GM21528 (cell line): ENCODE measurements at regions not wholly inside any gene's neighbourhood (a gene's known extent, or its start where the extent isn't known, plus 50 kb on each side); places are given as distances from the start of the nearest gene placed in this dataset.
"Not testable (repeated sequence)": the region's sequence is repeated elsewhere in the genome, so short reads cannot be mapped to it uniquely, and the experiment has no call there.

Source experiments
- ATAC-seq: cut with Tn5 transposase; IDR thresholded peaks from one replicate; pipeline ENCODE4 v1.9.1; 2021; ENCODE audit warnings: mild to moderate bottlenecking, moderate library complexity; ENCODE audit not compliant: unreplicated experiment, low FRiP score

- ATAC-seq: no peak
Observed at GRCh38 chr6:15137086-15137485, 108.8 kb upstream of the JARID2 start.

DNA sequence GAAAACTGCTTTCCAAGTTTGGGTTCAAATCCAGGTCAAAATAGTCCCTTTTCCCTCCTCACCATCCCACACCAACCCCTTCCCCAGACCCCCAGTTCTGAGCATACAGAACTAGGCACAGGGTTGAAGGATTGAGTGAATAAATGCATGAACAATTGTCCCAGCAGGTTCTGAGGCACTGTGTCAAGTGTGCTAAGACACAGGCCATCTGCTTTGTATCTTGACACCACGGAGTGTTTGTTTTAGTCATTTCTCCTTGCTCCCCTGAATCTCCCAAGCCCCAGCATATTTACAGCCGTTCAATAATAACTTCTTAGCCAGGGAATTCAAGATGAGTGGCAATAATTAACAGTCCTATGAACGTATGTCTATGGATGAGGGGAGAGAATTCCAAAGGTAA lies 102.8 kb upstream of the JARID2 start:
- no peak for ATAC-seq

DNA sequence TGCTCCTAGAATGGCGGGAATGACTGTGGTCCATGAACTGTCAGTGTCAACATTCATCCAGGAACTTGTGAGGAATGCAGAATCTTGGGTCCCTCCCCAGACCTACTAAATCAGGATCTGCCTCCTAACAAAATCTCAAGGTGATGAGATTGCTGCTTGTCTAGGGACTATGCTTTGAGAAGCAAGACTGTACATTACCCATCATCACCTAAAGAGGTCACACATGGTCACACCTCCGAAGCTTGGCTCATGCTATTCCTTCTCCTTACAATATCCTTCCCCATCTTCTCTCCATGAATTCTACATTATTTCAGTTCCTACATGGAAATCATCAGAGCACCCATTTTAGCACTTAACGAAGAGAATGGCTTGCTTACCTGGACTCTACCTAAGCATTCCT lies 102.3 kb upstream of the JARID2 start:
- ATAC-seq: no peak

DNA sequence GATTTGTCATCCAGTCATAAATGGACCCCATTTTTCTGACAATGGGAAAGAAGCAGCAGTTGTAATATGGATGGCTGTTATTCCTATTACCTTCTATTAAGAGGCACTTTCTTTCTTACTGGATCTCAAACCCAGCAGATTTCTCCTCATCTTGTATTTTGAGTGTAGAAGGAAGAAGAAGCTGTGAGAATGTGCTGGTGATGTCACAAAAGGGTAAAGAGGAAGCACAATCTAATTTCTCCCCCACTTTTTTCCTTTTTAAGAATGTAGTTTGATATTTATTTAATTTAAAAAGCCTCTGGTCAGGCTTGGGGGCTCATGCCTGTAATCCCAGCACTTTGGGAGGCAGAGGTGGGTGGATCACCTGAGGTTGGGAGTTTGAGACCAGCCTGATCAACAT lies 100.0 kb upstream of the JARID2 start:
- ATAC-seq: no peak

DNA sequence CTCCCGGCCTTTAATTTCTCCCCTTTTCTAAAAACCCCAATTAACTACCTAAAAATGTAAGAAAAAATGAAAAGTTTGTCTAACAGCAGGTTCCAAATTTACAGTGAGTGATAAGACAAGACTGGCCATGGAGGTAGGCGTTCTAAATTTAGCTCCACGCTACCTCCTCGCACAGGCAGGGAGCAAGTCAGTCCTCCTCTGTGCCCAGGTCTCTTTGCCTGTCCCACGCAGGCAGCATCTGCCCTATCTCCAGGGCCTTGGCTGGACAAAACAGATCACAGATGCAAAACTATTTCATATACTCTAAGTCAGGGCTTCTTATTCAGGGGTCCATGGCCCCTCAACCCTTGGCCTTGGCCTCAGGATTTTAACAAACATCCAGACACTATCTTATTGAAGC lies 98.0 kb upstream of the JARID2 start:
- no peak for ATAC-seq

- no peak for ATAC-seq
Observed at GRCh38 chr6:15148356-15148946, 97.4 kb upstream of the JARID2 start.

- no peak for ATAC-seq
Observed at GRCh38 chr6:15150207-15150606, 95.7 kb upstream of the JARID2 start.

- no peak for ATAC-seq
Observed at GRCh38 chr6:15152700-15153099, 93.2 kb upstream of the JARID2 start.

DNA sequence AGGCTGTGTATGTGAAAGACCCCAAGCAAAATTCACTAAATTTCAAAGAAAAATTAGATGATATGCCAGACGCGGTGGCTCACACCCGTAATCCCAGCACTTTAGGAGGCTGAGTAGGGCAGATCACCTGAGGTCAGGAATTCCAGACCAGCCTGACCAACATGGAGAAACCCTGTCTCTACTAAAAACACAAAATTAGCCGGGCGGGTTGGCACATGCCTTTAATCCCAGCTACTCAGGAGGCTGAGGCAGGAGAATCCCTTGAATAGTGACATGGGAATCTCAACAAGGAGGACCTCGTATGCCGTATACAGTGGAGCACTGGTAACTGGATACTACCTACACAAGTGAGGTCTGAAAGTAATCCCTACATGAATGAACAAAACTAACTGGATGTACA lies 92.7 kb upstream of the JARID2 start:
- no peak for ATAC-seq

DNA sequence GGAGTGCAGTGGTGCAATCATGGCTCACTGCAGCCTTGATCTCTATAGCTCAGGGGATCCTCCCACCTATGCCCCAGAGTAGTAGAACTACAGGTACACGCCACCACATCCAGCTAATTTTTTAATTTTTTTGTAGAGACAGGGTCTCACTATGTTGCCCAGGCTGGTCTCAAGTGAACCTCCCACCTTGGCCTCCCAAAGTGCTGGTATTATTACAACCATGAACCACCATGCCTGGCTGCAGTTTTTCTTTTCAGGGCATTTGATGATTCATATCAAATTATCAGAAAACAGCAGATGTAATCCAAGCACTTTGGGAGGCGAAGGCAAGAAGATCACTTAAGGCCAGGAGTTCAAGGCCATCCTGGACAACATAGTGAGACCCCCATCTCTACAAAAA lies 88.4 kb upstream of the JARID2 start:
- ATAC-seq: no peak

- ATAC-seq: no peak
Observed at GRCh38 chr6:15158821-15159619, 86.8 kb upstream of the JARID2 start.

DNA sequence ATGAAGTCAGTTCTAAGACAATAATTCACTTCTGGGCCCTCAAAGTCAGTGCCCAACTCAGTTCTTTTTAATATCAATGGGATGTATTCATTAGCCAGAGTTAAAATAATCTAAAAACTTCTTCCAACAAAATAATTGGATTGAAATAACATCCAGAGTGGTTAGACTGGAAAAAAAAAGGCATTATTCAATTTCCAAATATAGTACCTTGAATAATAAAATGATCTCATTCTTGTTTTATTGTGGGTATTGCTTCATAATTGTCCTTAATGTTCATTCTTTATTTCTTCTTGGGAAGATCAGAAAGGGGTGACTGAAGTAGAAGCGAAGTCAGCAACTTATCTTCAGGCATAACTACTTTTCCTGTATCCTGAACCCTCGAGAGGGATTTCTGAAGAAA lies 85.1 kb upstream of the JARID2 start:
- ATAC-seq: no peak

DNA sequence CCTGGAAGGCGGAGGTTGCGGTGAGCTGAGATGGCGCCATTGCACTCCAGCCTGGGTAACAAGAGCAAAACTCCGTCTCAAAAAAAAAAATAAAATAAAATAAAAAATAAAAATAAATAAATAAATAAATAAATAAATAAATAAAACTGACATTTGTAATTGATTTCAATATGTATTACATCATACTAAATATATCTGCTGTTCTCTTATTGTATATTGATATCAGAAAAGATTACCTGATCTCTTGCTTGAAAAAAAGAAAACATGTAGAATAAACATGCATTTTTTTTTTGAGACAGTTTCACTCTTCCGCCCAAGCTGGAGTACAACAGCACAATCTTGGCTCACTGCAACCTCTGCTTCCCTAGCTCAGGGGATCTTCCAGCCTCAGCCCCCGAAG lies 81.0 kb upstream of the JARID2 start:
- ATAC-seq: not testable (repeated sequence)

- no peak for ATAC-seq
Observed at GRCh38 chr6:15166121-15166520, 79.7 kb upstream of the JARID2 start.

GRCh38 chr6:15170126-15170525 lies 75.7 kb upstream of the JARID2 start:
- ATAC-seq: no peak

GRCh38 chr6:15171026-15171425 lies 74.8 kb upstream of the JARID2 start:
- ATAC-seq: no peak

DNA sequence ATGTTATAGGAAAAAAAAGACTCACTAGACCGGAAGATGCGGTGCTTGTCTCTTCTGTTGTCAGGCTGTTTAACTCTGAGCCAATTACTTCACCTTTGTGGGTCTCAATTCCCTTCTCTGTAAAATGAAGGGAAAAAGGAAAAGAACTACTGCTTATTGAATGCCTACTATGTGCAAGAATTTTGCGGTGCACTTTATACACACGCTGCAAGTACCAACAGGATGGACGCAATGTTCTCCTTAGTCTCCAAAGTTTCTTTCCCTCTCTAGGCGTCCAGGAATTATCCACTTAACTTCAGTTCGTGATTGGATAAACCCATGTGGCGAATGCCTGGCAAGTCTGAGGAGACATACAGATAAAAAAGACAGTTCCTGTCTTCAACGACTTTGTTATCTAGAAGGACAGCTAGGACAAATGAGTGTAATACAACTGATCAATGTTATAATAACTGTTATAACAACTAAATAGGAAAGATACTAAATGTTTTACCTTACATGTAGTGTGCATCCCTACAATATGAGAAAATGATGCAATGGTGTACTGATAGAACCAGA lies 69.0 kb upstream of the JARID2 start:
- no peak for ATAC-seq

GRCh38 chr6:15183979-15184378 lies 61.9 kb upstream of the JARID2 start:
- ATAC-seq: no peak

- no peak for ATAC-seq
Observed at GRCh38 chr6:15184441-15184861, 61.4 kb upstream of the JARID2 start.

GRCh38 chr6:15185111-15185510 lies 60.8 kb upstream of the JARID2 start:
- not testable (repeated sequence) for ATAC-seq

DNA sequence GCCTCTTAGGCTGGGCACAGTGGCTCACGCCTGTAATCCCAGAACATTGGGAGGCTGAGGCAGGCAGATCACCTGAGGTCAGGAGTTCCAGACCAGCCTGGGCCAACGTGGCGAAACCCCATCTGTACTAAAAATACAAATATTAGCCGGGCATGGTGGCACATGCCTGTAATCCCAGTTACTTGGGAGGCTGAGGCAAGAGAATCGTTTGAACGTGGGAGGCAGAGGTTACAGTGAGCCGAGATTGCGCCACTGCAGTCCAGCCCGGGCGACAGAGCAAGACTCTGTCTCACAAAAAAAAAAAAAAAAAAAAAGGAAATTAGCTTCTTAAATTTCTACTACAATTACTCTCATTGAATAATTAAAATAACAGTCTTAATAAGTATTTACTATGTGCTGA lies 52.4 kb upstream of the JARID2 start:
- not testable (repeated sequence) for ATAC-seq

- no peak for ATAC-seq
Observed at GRCh38 chr6:15194453-15194852, 51.4 kb upstream of the JARID2 start.
